ENCODE measurements at regions not wholly inside any gene's neighbourhood (a gene's known extent, or its start where the extent isn't known, plus 50 kb on each side); places are given as distances from the start of the nearest gene placed in this dataset.
A peak's percentile ranks its signal among the peaks of the same experiment; 100 is the strongest.

DNA sequence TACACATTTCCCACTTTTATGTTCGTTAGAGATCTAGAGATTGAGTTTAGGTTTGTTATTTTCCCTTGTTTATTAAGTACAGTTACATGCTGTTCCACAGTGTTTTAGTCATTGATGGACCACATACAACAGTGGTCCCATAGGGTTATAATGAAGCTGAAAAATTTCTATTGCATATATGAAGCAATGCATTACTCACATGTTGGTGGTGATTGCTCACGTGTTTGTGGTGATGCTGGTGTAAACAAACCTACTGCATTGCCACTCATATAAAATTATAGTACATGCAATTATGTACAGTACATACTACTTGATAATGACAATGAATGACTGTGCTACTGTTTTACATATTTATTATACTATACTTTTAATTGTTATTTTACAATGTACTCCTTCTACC is 51.0 kb upstream of the NXPH2 start:
- DNase-seq (ENCODE audit: low read depth), result peak; percentile 8
- H3K4me3 ChIP-seq (ENCODE audit: control insufficient read depth, low read depth, low read length), result no peak overlapping the region
- TF ChIP-seq, protein P1, sequence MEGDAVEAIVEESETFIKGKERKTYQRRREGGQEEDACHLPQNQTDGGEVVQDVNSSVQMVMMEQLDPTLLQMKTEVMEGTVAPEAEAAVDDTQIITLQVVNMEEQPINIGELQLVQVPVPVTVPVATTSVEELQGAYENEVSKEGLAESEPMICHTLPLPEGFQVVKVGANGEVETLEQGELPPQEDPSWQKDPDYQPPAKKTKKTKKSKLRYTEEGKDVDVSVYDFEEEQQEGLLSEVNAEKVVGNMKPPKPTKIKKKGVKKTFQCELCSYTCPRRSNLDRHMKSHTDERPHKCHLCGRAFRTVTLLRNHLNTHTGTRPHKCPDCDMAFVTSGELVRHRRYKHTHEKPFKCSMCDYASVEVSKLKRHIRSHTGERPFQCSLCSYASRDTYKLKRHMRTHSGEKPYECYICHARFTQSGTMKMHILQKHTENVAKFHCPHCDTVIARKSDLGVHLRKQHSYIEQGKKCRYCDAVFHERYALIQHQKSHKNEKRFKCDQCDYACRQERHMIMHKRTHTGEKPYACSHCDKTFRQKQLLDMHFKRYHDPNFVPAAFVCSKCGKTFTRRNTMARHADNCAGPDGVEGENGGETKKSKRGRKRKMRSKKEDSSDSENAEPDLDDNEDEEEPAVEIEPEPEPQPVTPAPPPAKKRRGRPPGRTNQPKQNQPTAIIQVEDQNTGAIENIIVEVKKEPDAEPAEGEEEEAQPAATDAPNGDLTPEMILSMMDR (conservative IDR thresholded peaks at IDR 0.05; ENCODE audit: control insufficient read depth, insufficient read depth, low read depth, low read length), result no peak

DNA sequence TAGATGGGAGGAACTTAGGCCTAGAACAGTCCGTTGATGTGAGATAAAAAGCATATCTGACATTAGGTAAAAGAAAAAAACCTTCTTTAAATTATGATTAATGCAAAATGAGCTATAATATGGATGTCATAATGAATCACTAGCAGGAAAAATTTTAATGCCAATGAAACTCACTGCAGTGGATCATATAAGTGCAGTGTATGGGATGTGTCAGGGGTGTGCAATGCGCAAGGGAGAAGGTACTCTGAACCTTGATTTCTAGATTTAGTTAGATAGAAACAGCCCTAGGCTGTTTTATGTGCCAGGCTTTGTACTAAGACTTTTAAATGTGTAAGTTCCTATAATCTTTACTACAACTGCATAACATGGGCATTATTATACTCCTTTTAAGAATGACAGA is 50.4 kb upstream of the NXPH2 start:
- DNase-seq (ENCODE audit: low read depth), result no peak
- TF ChIP-seq, protein P1 (conservative IDR thresholded peaks at IDR 0.05; ENCODE audit: control insufficient read depth, insufficient read depth, low read depth, low read length), result no peak
- no peak overlapping the region for H3K4me3 ChIP-seq (ENCODE audit: control insufficient read depth, low read depth, low read length)
